ENCODE measurements at regions not wholly inside any gene's neighbourhood (a gene's known extent, or its start where the extent isn't known, plus 50 kb on each side); places are given as distances from the start of the nearest gene placed in this dataset.

GRCh38 chr6:87798393-87799278 is 96.6 kb upstream of the AKIRIN2 start:
- no peak for DNase-seq

- DNase-seq = no peak
Measured at GRCh38 chr6:87794922-87795885, 93.2 kb upstream of the AKIRIN2 start.

GRCh38 chr6:87793315-87793714 is 91.3 kb upstream of the AKIRIN2 start:
- no peak for DNase-seq

- no peak for DNase-seq
Measured at GRCh38 chr6:87791982-87792381, 89.9 kb upstream of the AKIRIN2 start.

- no peak for DNase-seq
Measured at GRCh38 chr6:87791485-87791884, 89.5 kb upstream of the AKIRIN2 start.

- no peak for DNase-seq
Measured at GRCh38 chr6:87791029-87791428, 89.0 kb upstream of the AKIRIN2 start.

- no peak for DNase-seq
Measured at GRCh38 chr6:87789900-87790290, 87.9 kb upstream of the AKIRIN2 start.

- no peak for DNase-seq
Measured at GRCh38 chr6:87789198-87789899, 87.3 kb upstream of the AKIRIN2 start.

GRCh38 chr6:87788141-87788540 is 86.1 kb upstream of the AKIRIN2 start:
- DNase-seq = no peak

- no peak for DNase-seq
Measured at GRCh38 chr6:87785229-87785862, 83.3 kb upstream of the AKIRIN2 start.

GRCh38 chr6:87784690-87785089 is 82.7 kb upstream of the AKIRIN2 start:
- DNase-seq = no peak

- DNase-seq = no peak
Measured at GRCh38 chr6:87784051-87784450, 82.0 kb upstream of the AKIRIN2 start.

GRCh38 chr6:87779542-87779941 is 77.5 kb upstream of the AKIRIN2 start:
- no peak for DNase-seq

GRCh38 chr6:87772597-87773530 is 70.8 kb upstream of the AKIRIN2 start:
- DNase-seq = no peak

- DNase-seq = no peak
Measured at GRCh38 chr6:87767478-87767877, 65.4 kb upstream of the AKIRIN2 start.

GRCh38 chr6:87766211-87766610 is 64.2 kb upstream of the AKIRIN2 start:
- no peak for DNase-seq

GRCh38 chr6:87763901-87764300 is 61.9 kb upstream of the AKIRIN2 start:
- no peak for DNase-seq

GRCh38 chr6:87763276-87763675 is 61.2 kb upstream of the AKIRIN2 start:
- no peak for DNase-seq

- no peak for DNase-seq
Measured at GRCh38 chr6:87762116-87762515, 60.1 kb upstream of the AKIRIN2 start.

- no peak for DNase-seq
Measured at GRCh38 chr6:87757792-87758191, 55.8 kb upstream of the AKIRIN2 start.

GRCh38 chr6:87756858-87757257 is 54.8 kb upstream of the AKIRIN2 start:
- DNase-seq = no peak
